ENCODE measurements at regions not wholly inside any gene's neighbourhood (a gene's known extent, or its start where the extent isn't known, plus 50 kb on each side); places are given as distances from the start of the nearest gene placed in this dataset.

GRCh38 chr1:2946999-2947690 is 74.1 kb upstream of the ACTRT2 start:
- POLR2A ChIA-PET = no interaction called here
- DNase-seq (no peak), ATAC-seq (no peak)
- Mint-ChIP-seq H3K4me3 (no peak overlapping the region), H3K27ac (no peak overlapping the region), H3K9me3 (ENCODE audit: insufficient read depth) (no peaks in the 10 kb centered on the region), H3K36me3 (ENCODE audit: low read depth) (no peaks in the 10 kb centered on the region), H3K4me1 (ENCODE audit: low read depth) (no peaks in the 10 kb centered on the region), H3K27me3 (ENCODE audit: low read depth) (no peaks in the 10 kb centered on the region)
- CTCF ChIA-PET = no interaction called here

GRCh38 chr1:2948001-2948750 is 73.1 kb upstream of the ACTRT2 start:
- Mint-ChIP-seq H3K36me3 (ENCODE audit: low read depth) (no peaks in the 10 kb centered on the region), H3K4me1 (ENCODE audit: low read depth) (no peaks in the 10 kb centered on the region), H3K27me3 (ENCODE audit: low read depth) (no peaks in the 10 kb centered on the region), H3K27ac (no peak overlapping the region), H3K4me3 (no peak overlapping the region), H3K9me3 (ENCODE audit: insufficient read depth) (peaks cover 3% of the 10 kb centered on the region)
- ATAC-seq = no peak
- no peak for DNase-seq
- ChIA-PET CTCF (no interaction called here), POLR2A (no interaction called here)

GRCh38 chr1:2948751-2949680 is 72.3 kb upstream of the ACTRT2 start:
- H3K27ac Mint-ChIP-seq = no peak overlapping the region
- H3K4me1 Mint-ChIP-seq (ENCODE audit: low read depth) = no peaks in the 10 kb centered on the region
- ChIA-PET CTCF (no interaction called here), POLR2A (no interaction called here)
- peaks cover 12% of the 10 kb centered on the region for H3K9me3 Mint-ChIP-seq (ENCODE audit: insufficient read depth)
- H3K4me3 Mint-ChIP-seq = no peak overlapping the region
- H3K27me3 Mint-ChIP-seq (ENCODE audit: low read depth) = no peaks in the 10 kb centered on the region
- H3K36me3 Mint-ChIP-seq (ENCODE audit: low read depth) = no peaks in the 10 kb centered on the region
- DNase-seq (no peak), ATAC-seq (no peak)

- no peak overlapping the region for H3K4me3 Mint-ChIP-seq
- ATAC-seq (no peak), DNase-seq (no peak)
- H3K27me3 Mint-ChIP-seq (ENCODE audit: low read depth) = no peaks in the 10 kb centered on the region
- ChIA-PET POLR2A (no interaction called here), CTCF (no interaction called here)
- H3K27ac Mint-ChIP-seq = no peak overlapping the region
- H3K9me3 Mint-ChIP-seq (ENCODE audit: insufficient read depth) = peaks cover 18% of the 10 kb centered on the region
- H3K36me3 Mint-ChIP-seq (ENCODE audit: low read depth) = no peaks in the 10 kb centered on the region
- H3K4me1 Mint-ChIP-seq (ENCODE audit: low read depth) = no peaks in the 10 kb centered on the region
Measured at GRCh38 chr1:2949966-2950925, 71.0 kb upstream of the ACTRT2 start.

GRCh38 chr1:2950926-2951305 is 70.4 kb upstream of the ACTRT2 start:
- ATAC-seq (no peak), DNase-seq (no peak)
- H3K27me3 Mint-ChIP-seq (ENCODE audit: low read depth) = no peaks in the 10 kb centered on the region
- no peaks in the 10 kb centered on the region for H3K4me1 Mint-ChIP-seq (ENCODE audit: low read depth)
- no peak overlapping the region for H3K27ac Mint-ChIP-seq
- no peaks in the 10 kb centered on the region for H3K36me3 Mint-ChIP-seq (ENCODE audit: low read depth)
- H3K9me3 Mint-ChIP-seq (ENCODE audit: insufficient read depth) = peaks cover 18% of the 10 kb centered on the region
- H3K4me3 Mint-ChIP-seq = no peak overlapping the region
- POLR2A ChIA-PET = no interaction called here
- CTCF ChIA-PET = no interaction called here

GRCh38 chr1:2951856-2952255 is 69.4 kb upstream of the ACTRT2 start:
- Mint-ChIP-seq H3K9me3 (ENCODE audit: insufficient read depth) (peaks cover 18% of the 10 kb centered on the region), H3K36me3 (ENCODE audit: low read depth) (no peaks in the 10 kb centered on the region), H3K4me3 (no peak overlapping the region), H3K4me1 (ENCODE audit: low read depth) (no peaks in the 10 kb centered on the region), H3K27me3 (ENCODE audit: low read depth) (no peaks in the 10 kb centered on the region), H3K27ac (no peak overlapping the region)
- ChIA-PET POLR2A (no interaction called here), CTCF (no interaction called here)
- no peak for ATAC-seq
- no peak for DNase-seq

- no peak for DNase-seq
- H3K27ac Mint-ChIP-seq = no peak overlapping the region
- no peak for ATAC-seq
Measured at GRCh38 chr1:2952371-2952770, 68.9 kb upstream of the ACTRT2 start.

GRCh38 chr1:2952992-2953391 is 68.3 kb upstream of the ACTRT2 start:
- no peak overlapping the region for H3K4me3 Mint-ChIP-seq
- ATAC-seq (no peak), DNase-seq (no peak)
- no peak overlapping the region for H3K27ac Mint-ChIP-seq
- no peaks in the 10 kb centered on the region for H3K4me1 Mint-ChIP-seq (ENCODE audit: low read depth)
- POLR2A ChIA-PET = no interaction called here
- H3K27me3 Mint-ChIP-seq (ENCODE audit: low read depth) = no peaks in the 10 kb centered on the region
- H3K36me3 Mint-ChIP-seq (ENCODE audit: low read depth) = no peaks in the 10 kb centered on the region
- peaks cover 25% of the 10 kb centered on the region for H3K9me3 Mint-ChIP-seq (ENCODE audit: insufficient read depth)
- CTCF ChIA-PET = no interaction called here

More at GRCh38 chr1:2952371-2952770, 68.9 kb upstream of the ACTRT2 start:
- Mint-ChIP-seq H3K36me3 (ENCODE audit: low read depth) (no peaks in the 10 kb centered on the region), H3K4me3 (no peak overlapping the region), H3K4me1 (ENCODE audit: low read depth) (no peaks in the 10 kb centered on the region), H3K27me3 (ENCODE audit: low read depth) (no peaks in the 10 kb centered on the region), H3K9me3 (ENCODE audit: insufficient read depth) (peaks cover 19% of the 10 kb centered on the region)
- ChIA-PET CTCF (no interaction called here), POLR2A (no interaction called here)

GRCh38 chr1:2953688-2954285 is 67.5 kb upstream of the ACTRT2 start:
- ChIA-PET POLR2A (no interaction called here), CTCF (no interaction called here)
- DNase-seq (no peak), ATAC-seq (no peak)
- Mint-ChIP-seq H3K9me3 (ENCODE audit: insufficient read depth) (peaks cover 31% of the 10 kb centered on the region), H3K4me3 (no peak overlapping the region), H3K36me3 (ENCODE audit: low read depth) (no peaks in the 10 kb centered on the region), H3K27ac (no peak overlapping the region), H3K4me1 (ENCODE audit: low read depth) (no peaks in the 10 kb centered on the region), H3K27me3 (ENCODE audit: low read depth) (no peaks in the 10 kb centered on the region)

GRCh38 chr1:2955652-2956051 is 65.6 kb upstream of the ACTRT2 start:
- H3K9me3 Mint-ChIP-seq (ENCODE audit: insufficient read depth) = peaks cover 32% of the 10 kb centered on the region
- ATAC-seq = no peak
- CTCF ChIA-PET = no interaction called here
- H3K27ac Mint-ChIP-seq = no peak overlapping the region
- H3K36me3 Mint-ChIP-seq (ENCODE audit: low read depth) = no peaks in the 10 kb centered on the region
- no peak for DNase-seq
- no peaks in the 10 kb centered on the region for H3K4me1 Mint-ChIP-seq (ENCODE audit: low read depth)
- H3K4me3 Mint-ChIP-seq = no peak overlapping the region
- POLR2A ChIA-PET = no interaction called here
- H3K27me3 Mint-ChIP-seq (ENCODE audit: low read depth) = no peaks in the 10 kb centered on the region

- Mint-ChIP-seq H3K27ac (no peak overlapping the region), H3K4me3 (no peak overlapping the region), H3K4me1 (ENCODE audit: low read depth) (no peaks in the 10 kb centered on the region), H3K9me3 (ENCODE audit: insufficient read depth) (peaks cover 32% of the 10 kb centered on the region), H3K36me3 (ENCODE audit: low read depth) (no peaks in the 10 kb centered on the region), H3K27me3 (ENCODE audit: low read depth) (no peaks in the 10 kb centered on the region)
- POLR2A ChIA-PET = no interaction called here
- ATAC-seq (no peak), DNase-seq (no peak)
- CTCF ChIA-PET = no interaction called here
Measured at GRCh38 chr1:2956576-2956975, 64.7 kb upstream of the ACTRT2 start.

All from activated CD8-positive, alpha-beta T cell treated with anti-CD3 and anti-CD28 coated beads, Interleukin-2, amount 10 ng/mL, durations not matched to agents 7 days and 5 days (primary cell).